Lung (tissue), 11 donors: ENCODE measurements at regions not wholly inside any gene's neighbourhood (a gene's known extent, or its start where the extent isn't known, plus 50 kb on each side); places are given as distances from the start of the nearest gene placed in this dataset.

Experiments used
- ATAC-seq: fragments of 200-7000 bp; cut with Tn5 transposase; one replicate; pipeline ENCODE4 v1.9.1; 2020; ENCODE audit warnings: moderate number of reproducible peaks; ENCODE audit not compliant: insufficient read depth, low FRiP score
- DNase-seq, 3 donors: peaks; one replicate each; pipeline ENCODE4 v3.0.0-alpha.2; 2013 to 2017
- H3K27ac ChIP-seq, 2 donors: one replicate each; pipeline ENCODE4 v1.5.1; 2013; ENCODE audit warnings: mild to moderate bottlenecking in 2 of 2, moderate library complexity in 2 of 2, control low read depth in 1 of 2, inconsistent platforms in 1 of 2, low read depth in 1 of 2, low read length in 1 of 2
- H3K27me3 ChIP-seq, 3 donors: one replicate each; pipeline ENCODE4 v1.5.1; 2013; ENCODE audit warnings: low read length in 2 of 3; ENCODE audit not compliant: control insufficient read depth in 3 of 3, insufficient read depth in 3 of 3
- H3K36me3 ChIP-seq, 4 donors: one replicate each; pipeline ENCODE4 v1.5.1; 2013; ENCODE audit warnings: low read length in 4 of 4, mild to moderate bottlenecking in 1 of 4, moderate library complexity in 1 of 4; ENCODE audit not compliant: control insufficient read depth in 4 of 4, insufficient read depth in 4 of 4
- H3K4me1 ChIP-seq, 5 donors: one replicate each; pipeline ENCODE4 v1.5.1; 2013; ENCODE audit warnings: low read length in 5 of 5, mild to moderate bottlenecking in 2 of 5, moderate library complexity in 1 of 5; ENCODE audit not compliant: control insufficient read depth in 5 of 5, insufficient read depth in 5 of 5
- H3K4me3 ChIP-seq: one replicate; pipeline ENCODE4 v1.5.1; 2013; ENCODE audit warnings: mild to moderate bottlenecking, control low read depth, moderate library complexity
- H3K9ac ChIP-seq, 2 donors: one replicate each; pipeline ENCODE4 v1.5.1; 2013; ENCODE audit warnings: low read length in 2 of 2, control low read depth in 1 of 2; ENCODE audit not compliant: insufficient read depth in 1 of 2
- H3K9me3 ChIP-seq, 4 donors: one replicate each; pipeline ENCODE4 v1.5.1; 2013; ENCODE audit warnings: low read length in 3 of 4, mild to moderate bottlenecking in 1 of 4, moderate library complexity in 1 of 4; ENCODE audit not compliant: control insufficient read depth in 4 of 4, insufficient read depth in 3 of 4
- WGBS, 2 donors: extraction: QIAGEN DNeasy Blood & Tissue Kit; methylation state at CpG; one replicate each; pipeline ENCODE4 v1.1.7; 2013; 5-methylcytosine and 5-hydroxymethylcytosine counted together
- TF ChIP-seq, protein P1 (sequence below): IDR thresholded peaks from 2 replicates; pipeline ENCODE4 v1.5.1; 2012; ENCODE audit warnings: mild to moderate bottlenecking; ENCODE audit errors: control extremely low read depth, extremely low read depth
- donor health status: control.
- donor health status: control.
- donor health status: Bipolar disorder and iron deficiency.
- donor health status: healthy.
- donor health status: DM: yes; HTN: yes; CAD: no.

GRCh38 chr2:136439064-136439676 is 321.2 kb upstream of the CXCR4 start:
- ATAC-seq (no peak), DNase-seq (peak in 1 of 3 donors; percentile 14)
- Histone ChIP-seq H3K4me3 (no peak overlapping the region), H3K9ac (no peak overlapping the region), H3K27me3 (no peaks in the 10 kb centered on the region), H3K36me3 (no peaks in the 10 kb centered on the region), H3K4me1 (peaks cover 0 to 3% (median 0%) of the 10 kb centered on the region in 5 donors), H3K27ac (no peak overlapping the region), H3K9me3 (no peaks in the 10 kb centered on the region)
- 43 to 48% methylated on average over 5 of the region's 5 CpGs for WGBS, 2 donors
- TF ChIP-seq, protein P1, sequence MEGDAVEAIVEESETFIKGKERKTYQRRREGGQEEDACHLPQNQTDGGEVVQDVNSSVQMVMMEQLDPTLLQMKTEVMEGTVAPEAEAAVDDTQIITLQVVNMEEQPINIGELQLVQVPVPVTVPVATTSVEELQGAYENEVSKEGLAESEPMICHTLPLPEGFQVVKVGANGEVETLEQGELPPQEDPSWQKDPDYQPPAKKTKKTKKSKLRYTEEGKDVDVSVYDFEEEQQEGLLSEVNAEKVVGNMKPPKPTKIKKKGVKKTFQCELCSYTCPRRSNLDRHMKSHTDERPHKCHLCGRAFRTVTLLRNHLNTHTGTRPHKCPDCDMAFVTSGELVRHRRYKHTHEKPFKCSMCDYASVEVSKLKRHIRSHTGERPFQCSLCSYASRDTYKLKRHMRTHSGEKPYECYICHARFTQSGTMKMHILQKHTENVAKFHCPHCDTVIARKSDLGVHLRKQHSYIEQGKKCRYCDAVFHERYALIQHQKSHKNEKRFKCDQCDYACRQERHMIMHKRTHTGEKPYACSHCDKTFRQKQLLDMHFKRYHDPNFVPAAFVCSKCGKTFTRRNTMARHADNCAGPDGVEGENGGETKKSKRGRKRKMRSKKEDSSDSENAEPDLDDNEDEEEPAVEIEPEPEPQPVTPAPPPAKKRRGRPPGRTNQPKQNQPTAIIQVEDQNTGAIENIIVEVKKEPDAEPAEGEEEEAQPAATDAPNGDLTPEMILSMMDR: no peak

GRCh38 chr2:136437461-136437860 is 319.5 kb upstream of the CXCR4 start:
- Histone ChIP-seq H3K27me3 (no peaks in the 10 kb centered on the region), H3K4me3 (no peak overlapping the region), H3K27ac (no peak overlapping the region), H3K9me3 (no peaks in the 10 kb centered on the region), H3K4me1 (peaks cover 0 to 3% (median 0%) of the 10 kb centered on the region in 5 donors), H3K9ac (no peak overlapping the region), H3K36me3 (no peaks in the 10 kb centered on the region)
- 97% methylated on average over 5 of the region's 5 CpGs for WGBS, 2 donors
- no peak for DNase-seq
- ATAC-seq: no peak
- TF ChIP-seq, protein P1: no peak

DNA sequence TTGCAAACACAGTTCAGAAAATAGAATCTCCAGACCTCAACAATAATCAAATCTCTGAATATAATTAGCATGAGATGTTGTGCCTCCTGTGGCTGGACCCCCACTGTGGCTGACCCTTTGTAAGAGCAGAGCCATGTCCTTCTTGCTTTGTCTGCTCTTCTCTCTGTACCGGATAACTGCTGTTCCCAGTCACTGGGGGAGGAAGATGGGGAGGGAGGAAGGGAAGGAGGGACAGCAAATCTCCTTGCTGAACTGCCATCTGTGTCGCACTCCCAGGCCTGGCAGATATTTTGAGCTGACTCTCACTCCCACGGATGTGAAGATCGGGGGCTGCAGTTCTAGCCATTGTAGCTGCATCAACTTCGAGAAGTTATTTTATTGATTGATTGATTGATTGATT is 319.0 kb upstream of the CXCR4 start:
- 83 to 90% methylated on average over 5 of the region's 5 CpGs for WGBS, 2 donors
- Histone ChIP-seq H3K27ac (no peak overlapping the region), H3K27me3 (no peaks in the 10 kb centered on the region), H3K4me1 (peaks cover 0 to 3% (median 0%) of the 10 kb centered on the region in 5 donors), H3K9me3 (no peaks in the 10 kb centered on the region), H3K36me3 (no peaks in the 10 kb centered on the region), H3K4me3 (no peak overlapping the region), H3K9ac (no peak overlapping the region)
- DNase-seq: no peak
- TF ChIP-seq, protein P1: no peak
- no peak for ATAC-seq

GRCh38 chr2:136434251-136434715 is 316.3 kb upstream of the CXCR4 start:
- no peaks in the 10 kb centered on the region for H3K27me3 ChIP-seq
- H3K27ac ChIP-seq: no peak overlapping the region
- no peak for ATAC-seq
- H3K36me3 ChIP-seq: no peaks in the 10 kb centered on the region
- 65 to 67% methylated on average over 5 of the region's 5 CpGs for WGBS, 2 donors
- DNase-seq: no peak
- H3K4me1 ChIP-seq: peaks cover 0 to 3% (median 0%) of the 10 kb centered on the region in 5 donors
- no peak overlapping the region for H3K9ac ChIP-seq
- TF ChIP-seq, protein P1: no peak
- no peaks in the 10 kb centered on the region for H3K9me3 ChIP-seq
- no peak overlapping the region for H3K4me3 ChIP-seq
